GM23338 (cell line): ENCODE measurements at regions not wholly inside any gene's neighbourhood (a gene's known extent, or its start where the extent isn't known, plus 50 kb on each side); places are given as distances from the start of the nearest gene placed in this dataset.

Source experiments
- ATAC-seq: fragments of 200-7000 bp; cut with Tn5 transposase; 3 replicates; pipeline ENCODE4 v1.9.1; 2020
- DNase-seq: peaks from one replicate; pipeline ENCODE4 v3.0.0-alpha.2; 2015; ENCODE audit warnings: low spot score
- H2AFZ ChIP-seq: fragments of 200-600 bp; sonication (generic); 2 replicates; pipeline ENCODE4 v1.8.0; 2016; ENCODE audit warnings: antibody characterized with exemption, mild to moderate bottlenecking, moderate library complexity
- H3F3A ChIP-seq: fragments of 200-600 bp; sonication (generic); replicated peaks from 2 replicates; pipeline ENCODE4 v1.8.0; 2017; ENCODE audit warnings: antibody characterized with exemption, mixed run types, low read depth
- H3K27ac ChIP-seq: fragments of 200-600 bp; sonication (generic); 2 replicates; pipeline ENCODE4 v1.6.1; 2016; ENCODE audit warnings: low read depth
- H3K27me3 ChIP-seq: fragments of 200-600 bp; sonication (generic); 2 replicates; pipeline ENCODE4 v1.8.0; 2016; ENCODE audit warnings: mild to moderate bottlenecking, mixed run types, moderate library complexity; ENCODE audit not compliant: insufficient read depth
- H3K36me3 ChIP-seq: fragments of 200-600 bp; sonication (generic); 2 replicates; pipeline ENCODE4 v1.8.0; 2016; ENCODE audit warnings: mild to moderate bottlenecking; ENCODE audit not compliant: insufficient read depth
- H3K4me1 ChIP-seq: fragments of 200-600 bp; sonication (generic); 2 replicates; pipeline ENCODE4 v1.8.0; 2016; ENCODE audit warnings: mild to moderate bottlenecking, moderate library complexity; ENCODE audit not compliant: insufficient read depth
- H3K4me2 ChIP-seq: fragments of 200-600 bp; sonication (generic); 2 replicates; pipeline ENCODE4 v1.7.1; 2017; ENCODE audit warnings: mixed run types
- H3K4me3 ChIP-seq: fragments of 200-600 bp; sonication (generic); 2 replicates; pipeline ENCODE4 v1.6.1; 2016; ENCODE audit warnings: mixed run types
- H3K79me2 ChIP-seq: fragments of 200-600 bp; sonication (generic); replicated peaks from 2 replicates; pipeline ENCODE4 v1.8.0; 2017; ENCODE audit warnings: mild to moderate bottlenecking; ENCODE audit not compliant: insufficient read depth
- H3K9me2 ChIP-seq: fragments of 200-600 bp; sonication (generic); 2 replicates; pipeline ENCODE4 v1.8.0; 2017; ENCODE audit not compliant: insufficient read depth
- H4K20me1 ChIP-seq: fragments of 200-600 bp; sonication (generic); replicated peaks from 2 replicates; pipeline ENCODE4 v1.8.0; 2017; ENCODE audit warnings: mild to moderate bottlenecking; ENCODE audit not compliant: insufficient read depth
- H3K27ac Mint-ChIP-seq: 2 replicates; pipeline ENCODE4 v1.8.0; 2020; ENCODE audit warnings: inconsistent platforms, mild to moderate bottlenecking, moderate library complexity, mixed read lengths
- H3K27me3 Mint-ChIP-seq: 3 replicates; pipeline ENCODE4 v1.8.0; 2022; ENCODE audit warnings: low read depth, mild to moderate bottlenecking, moderate library complexity, mixed read lengths, inconsistent platforms; ENCODE audit not compliant: insufficient read depth, poor library complexity
- H3K36me3 Mint-ChIP-seq: 3 replicates; pipeline ENCODE4 v1.8.0; 2021; ENCODE audit warnings: low read depth, mild to moderate bottlenecking, inconsistent platforms, moderate library complexity, mixed read lengths
- H3K4me1 Mint-ChIP-seq: 3 replicates; pipeline ENCODE4 v1.8.0; 2020; ENCODE audit warnings: mild to moderate bottlenecking, inconsistent platforms, mixed read lengths
- H3K4me3 Mint-ChIP-seq: 3 replicates; pipeline ENCODE4 v1.8.0; 2021; ENCODE audit warnings: moderate library complexity, mild to moderate bottlenecking, inconsistent platforms, mixed read lengths
- H3K9me3 Mint-ChIP-seq: 3 replicates; pipeline ENCODE4 v1.8.0; 2020; ENCODE audit warnings: moderate library complexity, mild to moderate bottlenecking, inconsistent platforms, mixed read lengths
- EZH2phosphoT487 ChIP-seq: fragments of 200-600 bp; sonication (generic); IDR thresholded peaks from one replicate; pipeline ENCODE4 v1.8.1; 2018; ENCODE audit warnings: antibody characterized with exemption; ENCODE audit not compliant: unreplicated experiment
- POLR2AphosphoS5 ChIP-seq: IDR thresholded peaks from 2 replicates; pipeline ENCODE4 v1.6.1; 2016; ENCODE audit warnings: antibody characterized with exemption, low read depth
- ZNF462 ChIP-seq: fragments of 250-450 bp; sonication (Bioruptor Pico); IDR thresholded peaks from 2 replicates; pipeline ENCODE4 v1.5.0; 2020; ENCODE audit warnings: mild to moderate bottlenecking, moderate library complexity
- TF ChIP-seq, protein P1 (sequence below): IDR thresholded peaks from one replicate; pipeline ENCODE4 v1.6.1; 2018; ENCODE audit warnings: antibody characterized with exemption; ENCODE audit not compliant: unreplicated experiment
- TF ChIP-seq, protein P2 (sequence below): IDR thresholded peaks from 2 replicates; pipeline ENCODE4 v1.6.1; 2016; ENCODE audit warnings: antibody characterized with exemption

GRCh38 chr14:97499790-97500481 is 702.8 kb downstream of the VRK1 start (continued):
- no peak for TF ChIP-seq ZNF462 (CRISPR knock-in tag)

DNA sequence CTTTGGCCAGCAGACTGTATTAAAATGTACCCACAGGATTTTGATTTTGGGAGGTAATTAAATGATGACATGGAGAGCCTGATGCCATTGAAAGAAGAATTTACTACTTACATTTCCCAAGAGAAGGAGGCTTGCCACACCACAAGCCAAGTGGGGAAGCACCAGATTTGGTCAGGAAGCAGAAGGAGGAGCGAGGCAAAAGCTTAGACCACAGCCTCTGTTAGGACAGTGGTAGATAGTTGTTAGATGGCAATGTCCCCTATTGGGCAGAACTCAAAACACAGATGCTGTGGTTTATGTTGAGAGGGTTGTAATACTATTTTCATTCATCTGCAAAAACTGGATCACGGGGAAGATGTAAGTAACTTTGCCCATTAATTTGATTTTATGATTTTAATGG is 709.4 kb downstream of the VRK1 start:
- no peak overlapping the region for H3K4me3 ChIP-seq
- H3K4me1 ChIP-seq, result no peaks in the 10 kb centered on the region
- H3K4me2 ChIP-seq, result no peak overlapping the region
- H3K27ac ChIP-seq, result no peak overlapping the region
- H4K20me1 ChIP-seq, result no peaks in the 10 kb centered on the region
- H3K27me3 Mint-ChIP-seq, result no peaks in the 10 kb centered on the region
- H3K27ac Mint-ChIP-seq, result no peak overlapping the region
- H3K79me2 ChIP-seq, result no peaks in the 10 kb centered on the region
- peaks cover 5% of the 10 kb centered on the region; the same call in 1 of the 2 replicates for H3K36me3 ChIP-seq
- DNase-seq, result no peak
- peaks cover 33% of the 10 kb centered on the region; the same call in 2 of the 3 replicates for H3K36me3 Mint-ChIP-seq
- no peaks in the 10 kb centered on the region for H3K27me3 ChIP-seq
- H3K4me3 Mint-ChIP-seq, result no peak overlapping the region
- ATAC-seq, result no peak
- H3K4me1 Mint-ChIP-seq, result no peaks in the 10 kb centered on the region
- H3F3A ChIP-seq, result no peaks in the 10 kb centered on the region
- peaks cover 41% of the 10 kb centered on the region for H3K9me3 Mint-ChIP-seq
- no peak overlapping the region for H2AFZ ChIP-seq
- no peaks in the 10 kb centered on the region; the same call in 1 of the 2 replicates for H3K9me2 ChIP-seq
- TF ChIP-seq, protein P1, sequence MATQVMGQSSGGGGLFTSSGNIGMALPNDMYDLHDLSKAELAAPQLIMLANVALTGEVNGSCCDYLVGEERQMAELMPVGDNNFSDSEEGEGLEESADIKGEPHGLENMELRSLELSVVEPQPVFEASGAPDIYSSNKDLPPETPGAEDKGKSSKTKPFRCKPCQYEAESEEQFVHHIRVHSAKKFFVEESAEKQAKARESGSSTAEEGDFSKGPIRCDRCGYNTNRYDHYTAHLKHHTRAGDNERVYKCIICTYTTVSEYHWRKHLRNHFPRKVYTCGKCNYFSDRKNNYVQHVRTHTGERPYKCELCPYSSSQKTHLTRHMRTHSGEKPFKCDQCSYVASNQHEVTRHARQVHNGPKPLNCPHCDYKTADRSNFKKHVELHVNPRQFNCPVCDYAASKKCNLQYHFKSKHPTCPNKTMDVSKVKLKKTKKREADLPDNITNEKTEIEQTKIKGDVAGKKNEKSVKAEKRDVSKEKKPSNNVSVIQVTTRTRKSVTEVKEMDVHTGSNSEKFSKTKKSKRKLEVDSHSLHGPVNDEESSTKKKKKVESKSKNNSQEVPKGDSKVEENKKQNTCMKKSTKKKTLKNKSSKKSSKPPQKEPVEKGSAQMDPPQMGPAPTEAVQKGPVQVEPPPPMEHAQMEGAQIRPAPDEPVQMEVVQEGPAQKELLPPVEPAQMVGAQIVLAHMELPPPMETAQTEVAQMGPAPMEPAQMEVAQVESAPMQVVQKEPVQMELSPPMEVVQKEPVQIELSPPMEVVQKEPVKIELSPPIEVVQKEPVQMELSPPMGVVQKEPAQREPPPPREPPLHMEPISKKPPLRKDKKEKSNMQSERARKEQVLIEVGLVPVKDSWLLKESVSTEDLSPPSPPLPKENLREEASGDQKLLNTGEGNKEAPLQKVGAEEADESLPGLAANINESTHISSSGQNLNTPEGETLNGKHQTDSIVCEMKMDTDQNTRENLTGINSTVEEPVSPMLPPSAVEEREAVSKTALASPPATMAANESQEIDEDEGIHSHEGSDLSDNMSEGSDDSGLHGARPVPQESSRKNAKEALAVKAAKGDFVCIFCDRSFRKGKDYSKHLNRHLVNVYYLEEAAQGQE, result no peak
- TF ChIP-seq, protein P2, sequence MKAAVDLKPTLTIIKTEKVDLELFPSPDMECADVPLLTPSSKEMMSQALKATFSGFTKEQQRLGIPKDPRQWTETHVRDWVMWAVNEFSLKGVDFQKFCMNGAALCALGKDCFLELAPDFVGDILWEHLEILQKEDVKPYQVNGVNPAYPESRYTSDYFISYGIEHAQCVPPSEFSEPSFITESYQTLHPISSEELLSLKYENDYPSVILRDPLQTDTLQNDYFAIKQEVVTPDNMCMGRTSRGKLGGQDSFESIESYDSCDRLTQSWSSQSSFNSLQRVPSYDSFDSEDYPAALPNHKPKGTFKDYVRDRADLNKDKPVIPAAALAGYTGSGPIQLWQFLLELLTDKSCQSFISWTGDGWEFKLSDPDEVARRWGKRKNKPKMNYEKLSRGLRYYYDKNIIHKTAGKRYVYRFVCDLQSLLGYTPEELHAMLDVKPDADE, result no peak
- TF ChIP-seq POLR2AphosphoS5 (no peak), EZH2phosphoT487 (no peak)
